Endodermal cell (in vitro differentiated cells): ENCODE measurements at regions not wholly inside any gene's neighbourhood (a gene's known extent, or its start where the extent isn't known, plus 50 kb on each side); places are given as distances from the start of the nearest gene placed in this dataset.

Source experiments
- DNase-seq: peaks from one replicate; pipeline ENCODE4 v3.0.0-alpha.2; 2017
- H3K27ac ChIP-seq: 2 replicates; pipeline ENCODE4 v1.5.1; 2013; ENCODE audit warnings: mild to moderate bottlenecking, low read depth, low read length, moderate library complexity
- H3K27me3 ChIP-seq: 2 replicates; pipeline ENCODE4 v1.6.1; 2013; ENCODE audit warnings: mild to moderate bottlenecking, low read length, moderate library complexity; ENCODE audit not compliant: insufficient read depth, control insufficient read depth, poor library complexity, severe bottlenecking
- H3K36me3 ChIP-seq: 2 replicates; pipeline ENCODE4 v1.7.0; 2013; ENCODE audit warnings: mild to moderate bottlenecking, low read length, moderate library complexity; ENCODE audit not compliant: control insufficient read depth, insufficient read depth
- H3K4me1 ChIP-seq: one replicate; pipeline ENCODE4 v1.7.0; 2013; ENCODE audit warnings: low read length; ENCODE audit not compliant: control insufficient read depth, insufficient read depth
- H3K4me3 ChIP-seq: 2 replicates; pipeline ENCODE4 v1.5.1; 2013; ENCODE audit warnings: mild to moderate bottlenecking, low read length, moderate library complexity
- H3K9ac ChIP-seq: 2 replicates; pipeline ENCODE4 v1.6.1; 2013; ENCODE audit warnings: mild to moderate bottlenecking, low read length, moderate library complexity; ENCODE audit not compliant: poor library complexity, severe bottlenecking; ENCODE audit errors: extremely low read depth
- H3K9me3 ChIP-seq: 2 replicates; pipeline ENCODE4 v1.6.1; 2013; ENCODE audit warnings: mild to moderate bottlenecking, low read length, moderate library complexity; ENCODE audit not compliant: control insufficient read depth
- H3K27ac Mint-ChIP-seq: 2 replicates; pipeline ENCODE4 v1.8.0; 2020; ENCODE audit warnings: mixed read lengths
- H3K27me3 Mint-ChIP-seq: 2 replicates; pipeline ENCODE4 v1.8.0; 2021; ENCODE audit warnings: mild to moderate bottlenecking, mixed read lengths; ENCODE audit not compliant: insufficient read depth
- H3K36me3 Mint-ChIP-seq: 2 replicates; pipeline ENCODE4 v1.8.0; 2020; ENCODE audit warnings: low read depth, mixed read lengths
- H3K4me1 Mint-ChIP-seq: 2 replicates; pipeline ENCODE4 v1.8.0; 2020; ENCODE audit warnings: mixed read lengths
- H3K4me3 Mint-ChIP-seq: 2 replicates; pipeline ENCODE4 v1.8.0; 2020; ENCODE audit warnings: mild to moderate bottlenecking, moderate library complexity, mixed read lengths
- H3K9me3 Mint-ChIP-seq: 2 replicates; pipeline ENCODE4 v1.8.0; 2020; ENCODE audit warnings: mild to moderate bottlenecking, mixed read lengths
- WGBS, 2 experiments: methylation state at CpG; one replicate each; pipeline versions ENCODE4 v1.1.5 to v1.1.7; 2013; ENCODE audit warnings: missing lambda C conversion rate in 2 of 2, mixed read lengths in 1 of 2; ENCODE audit not compliant: insufficient coverage in 1 of 2, insufficient read length in 1 of 2; 5-methylcytosine and 5-hydroxymethylcytosine counted together
- TF ChIP-seq, protein P1 (sequence below): fragments of 200-600 bp; sonication (generic); conservative IDR thresholded peaks from 2 replicates; pipeline ENCODE4 v1.5.0; 2021; ENCODE audit warnings: antibody characterized with exemption, mild to moderate bottlenecking

DNA sequence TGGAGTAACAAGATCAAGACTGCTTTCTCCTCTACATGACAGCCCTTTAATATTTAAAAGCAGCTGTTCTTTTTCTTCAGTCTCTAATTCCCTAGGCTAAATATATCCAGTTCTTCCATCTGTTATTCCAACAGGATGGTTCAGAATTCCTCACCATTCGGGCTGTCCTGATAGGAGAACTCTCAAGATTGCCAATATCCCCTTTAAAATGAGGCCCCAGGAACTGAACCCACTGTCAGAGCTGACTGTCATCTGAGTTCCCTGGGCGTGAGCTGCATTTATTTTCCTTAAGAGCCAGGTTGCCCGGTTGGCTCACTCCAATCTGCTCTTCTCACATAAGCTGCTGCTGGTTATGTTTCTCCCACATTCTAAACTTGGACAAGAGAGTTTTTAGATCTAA is 177.6 kb downstream of the MIS18A start:
- H3K9me3 ChIP-seq: peaks cover 6% of the 10 kb centered on the region
- Mint-ChIP-seq H3K27ac (no peak overlapping the region), H3K9me3 (peaks cover 16% of the 10 kb centered on the region), H3K4me1 (peaks cover 29% of the 10 kb centered on the region), H3K4me3 (no peak overlapping the region), H3K27me3 (no peaks in the 10 kb centered on the region), H3K36me3 (no peaks in the 10 kb centered on the region)
- H3K9ac ChIP-seq: no peak overlapping the region
- no peaks in the 10 kb centered on the region for H3K27me3 ChIP-seq
- no peak overlapping the region for H3K4me3 ChIP-seq
- H3K27ac ChIP-seq: no peak overlapping the region
- WGBS, 2 experiments: 87 to 95% methylated on average over 2 to 3 of the region's 3 CpGs
- H3K4me1 ChIP-seq: no peaks in the 10 kb centered on the region
- DNase-seq: no peak
- no peaks in the 10 kb centered on the region for H3K36me3 ChIP-seq
- TF ChIP-seq, protein P1, sequence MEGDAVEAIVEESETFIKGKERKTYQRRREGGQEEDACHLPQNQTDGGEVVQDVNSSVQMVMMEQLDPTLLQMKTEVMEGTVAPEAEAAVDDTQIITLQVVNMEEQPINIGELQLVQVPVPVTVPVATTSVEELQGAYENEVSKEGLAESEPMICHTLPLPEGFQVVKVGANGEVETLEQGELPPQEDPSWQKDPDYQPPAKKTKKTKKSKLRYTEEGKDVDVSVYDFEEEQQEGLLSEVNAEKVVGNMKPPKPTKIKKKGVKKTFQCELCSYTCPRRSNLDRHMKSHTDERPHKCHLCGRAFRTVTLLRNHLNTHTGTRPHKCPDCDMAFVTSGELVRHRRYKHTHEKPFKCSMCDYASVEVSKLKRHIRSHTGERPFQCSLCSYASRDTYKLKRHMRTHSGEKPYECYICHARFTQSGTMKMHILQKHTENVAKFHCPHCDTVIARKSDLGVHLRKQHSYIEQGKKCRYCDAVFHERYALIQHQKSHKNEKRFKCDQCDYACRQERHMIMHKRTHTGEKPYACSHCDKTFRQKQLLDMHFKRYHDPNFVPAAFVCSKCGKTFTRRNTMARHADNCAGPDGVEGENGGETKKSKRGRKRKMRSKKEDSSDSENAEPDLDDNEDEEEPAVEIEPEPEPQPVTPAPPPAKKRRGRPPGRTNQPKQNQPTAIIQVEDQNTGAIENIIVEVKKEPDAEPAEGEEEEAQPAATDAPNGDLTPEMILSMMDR: no peak

DNA sequence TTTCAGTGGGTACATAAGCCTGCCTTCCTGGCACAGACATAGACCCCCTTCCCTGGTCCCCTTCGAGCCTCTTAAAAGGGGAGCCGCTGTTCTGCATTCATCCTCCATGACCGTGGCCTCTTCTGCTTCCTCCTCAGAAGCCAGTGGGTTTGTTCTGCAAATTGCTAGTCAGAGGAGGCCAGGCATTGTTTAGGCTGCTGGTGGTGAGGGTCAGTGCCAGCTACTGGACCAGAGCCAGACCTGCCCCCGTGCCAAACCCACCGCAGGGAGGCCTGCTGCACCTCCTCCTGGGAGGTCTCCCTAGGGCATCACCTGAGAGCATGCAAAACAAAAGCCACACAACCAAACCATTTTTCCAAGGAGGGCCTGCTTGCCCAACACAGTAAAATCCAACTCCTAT is 178.4 kb downstream of the MIS18A start:
- H3K4me1 ChIP-seq: no peaks in the 10 kb centered on the region
- no peaks in the 10 kb centered on the region for H3K27me3 ChIP-seq
- 90 to 100% methylated on average over 1 to 5 of the region's 5 CpGs for WGBS, 2 experiments
- no peak overlapping the region for H3K9ac ChIP-seq
- Mint-ChIP-seq H3K27ac (no peak overlapping the region), H3K27me3 (no peaks in the 10 kb centered on the region), H3K4me3 (no peak overlapping the region), H3K4me1 (peaks cover 29% of the 10 kb centered on the region), H3K9me3 (peaks cover 15% of the 10 kb centered on the region), H3K36me3 (no peaks in the 10 kb centered on the region)
- DNase-seq: no peak
- no peak overlapping the region for H3K27ac ChIP-seq
- H3K4me3 ChIP-seq: no peak overlapping the region
- TF ChIP-seq, protein P1: no peak
- no peaks in the 10 kb centered on the region for H3K36me3 ChIP-seq
- H3K9me3 ChIP-seq: peaks cover 6% of the 10 kb centered on the region

DNA sequence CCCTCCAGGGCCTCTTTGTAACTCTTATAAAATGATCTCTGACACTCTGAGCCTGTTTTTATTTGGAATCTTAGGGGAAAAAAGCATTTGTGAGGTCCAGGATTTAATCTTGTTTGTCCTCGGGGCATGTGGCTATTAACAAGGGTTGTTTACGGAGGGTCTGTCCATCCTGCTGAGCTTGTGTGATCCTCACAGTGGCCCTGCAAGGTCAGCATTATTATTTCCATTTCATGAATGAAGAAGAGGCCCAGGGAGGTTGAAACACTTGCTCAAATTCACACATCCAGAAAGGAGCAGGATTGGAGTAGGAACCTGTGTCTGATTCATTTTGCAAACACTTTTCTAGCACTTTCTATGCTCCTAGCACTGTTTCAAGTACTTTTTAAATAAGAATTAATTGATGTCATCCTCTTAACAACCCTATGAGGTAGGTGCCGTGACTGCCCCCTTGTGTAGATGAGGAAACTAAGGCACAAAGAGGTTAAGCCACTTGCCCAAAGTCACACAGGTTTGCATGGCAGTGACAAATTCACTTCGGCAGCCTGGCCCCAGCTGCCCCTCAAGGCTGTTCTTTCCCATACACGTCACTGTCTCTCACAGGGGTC is 178.9 kb downstream of the MIS18A start:
- peaks cover 10% of the 10 kb centered on the region for H3K9me3 Mint-ChIP-seq
- peak overlapping the region; percentile 38 for H3K27ac Mint-ChIP-seq
- 69 to 70% methylated on average over 4 to 5 of the region's 5 CpGs for WGBS, 2 experiments
- H3K4me1 Mint-ChIP-seq: peaks cover 29% of the 10 kb centered on the region
- Histone ChIP-seq H3K9me3 (peaks cover 4% of the 10 kb centered on the region), H3K36me3 (no peaks in the 10 kb centered on the region), H3K4me1 (no peaks in the 10 kb centered on the region), H3K27ac (no peak overlapping the region), H3K4me3 (no peak overlapping the region), H3K27me3 (no peaks in the 10 kb centered on the region), H3K9ac (no peak overlapping the region)
- H3K36me3 Mint-ChIP-seq: no peaks in the 10 kb centered on the region
- no peak overlapping the region for H3K4me3 Mint-ChIP-seq
- no peaks in the 10 kb centered on the region for H3K27me3 Mint-ChIP-seq
- TF ChIP-seq, protein P1: peak; percentile 62
- peak; percentile 56 for DNase-seq
